ENCODE measurements at regions not wholly inside any gene's neighbourhood (a gene's known extent, or its start where the extent isn't known, plus 50 kb on each side); places are given as distances from the start of the nearest gene placed in this dataset.

- Histone ChIP-seq H3K4me1 (ENCODE audit: insufficient read depth, low read length) (peaks cover 19% of the 10 kb centered on the region), H3K79me2 (ENCODE audit: insufficient read depth, low read length) (no peaks in the 10 kb centered on the region), H4K20me1 (ENCODE audit: insufficient read depth, low read length) (no peaks in the 10 kb centered on the region), H3K36me3 (replicated peaks in 1 of 2; ENCODE audit: control insufficient read depth in 1 of 2, insufficient read depth in 2 of 2, low read length in 2 of 2) (no peaks in the 10 kb centered on the region), H3K9ac (ENCODE audit: insufficient read depth, low read depth, low read length) (no peak overlapping the region), H3K27ac (ENCODE audit: extremely low read length, insufficient read depth, low read length) (no peak overlapping the region), H2AFZ (ENCODE audit: low read length) (no peak overlapping the region), H3K4me2 (ENCODE audit: low read depth, low read length) (no peak overlapping the region), H3K27me3 (ENCODE audit: control insufficient read depth in 1 of 2, insufficient read depth in 2 of 2, low read length in 2 of 2) (no peaks in the 10 kb centered on the region), H3K4me3 (replicated peaks in 1 of 3; ENCODE audit: insufficient read depth in 1 of 3, low read depth in 2 of 3, low read length in 3 of 3) (no peak overlapping the region), H3K9me3 (ENCODE audit: low read length) (no peaks in the 10 kb centered on the region)
- TF ChIP-seq ZNF530 (CRISPR knock-in tag; IDR thresholded peaks at IDR 0.05; ENCODE audit: low read depth) (no peak), ZBTB44 (CRISPR knock-in tag; IDR thresholded peaks at IDR 0.05) (no peak), TFDP1 (CRISPR knock-in tag; IDR thresholded peaks at IDR 0.05; ENCODE audit: borderline replicate concordance) (no peak), ZNF558 (CRISPR knock-in tag; IDR thresholded peaks at IDR 0.05; ENCODE audit: borderline replicate concordance) (no peak), KLF9 (CRISPR knock-in tag; IDR thresholded peaks at IDR 0.05; ENCODE audit: low read depth) (no peak), ZNF839 (CRISPR knock-in tag; IDR thresholded peaks at IDR 0.05; ENCODE audit: borderline replicate concordance) (no peak), SRF (IDR thresholded peaks at IDR 0.05; ENCODE audit: low read depth, low read length) (no peak), SOX5 (CRISPR knock-in tag; IDR thresholded peaks at IDR 0.05; ENCODE audit: borderline replicate concordance) (no peak)
- intact Hi-C loops (cut with micrococcal nuclease; ENCODE audit: unreplicated experiment) (no loop called here), in situ Hi-C loops (cut with HindIII; ENCODE audit: extremely low pct_ligation_motif_present, low pct_unique_long_range_greater_than_20kb) (no loop called here)
- ATAC-seq (no peak), FAIRE-seq (no peak), DNase-seq (ENCODE audit: low spot score) (no peak)
- ChIA-PET CTCF (ENCODE audit: low intra/inter-chr PET ratio, low total read pairs) (no interaction called here), POLR2A (no interaction called here)
- no TSS peak for BruUV-seq (replicated peaks)
- WGBS (ENCODE audit: low lambda C conversion rate), result 93% methylated on average over 5 of the region's 5 CpGs
Observed at GRCh38 chr5:35466746-35467145, 150.9 kb upstream of the SPEF2 start.

Data from HepG2 (cell line).